ENCODE measurements at regions not wholly inside any gene's neighbourhood (a gene's known extent, or its start where the extent isn't known, plus 50 kb on each side); places are given as distances from the start of the nearest gene placed in this dataset.
"Not testable (repeated sequence)": the region's sequence is repeated elsewhere in the genome, so short reads cannot be mapped to it uniquely, and the experiment has no call there.

DNA sequence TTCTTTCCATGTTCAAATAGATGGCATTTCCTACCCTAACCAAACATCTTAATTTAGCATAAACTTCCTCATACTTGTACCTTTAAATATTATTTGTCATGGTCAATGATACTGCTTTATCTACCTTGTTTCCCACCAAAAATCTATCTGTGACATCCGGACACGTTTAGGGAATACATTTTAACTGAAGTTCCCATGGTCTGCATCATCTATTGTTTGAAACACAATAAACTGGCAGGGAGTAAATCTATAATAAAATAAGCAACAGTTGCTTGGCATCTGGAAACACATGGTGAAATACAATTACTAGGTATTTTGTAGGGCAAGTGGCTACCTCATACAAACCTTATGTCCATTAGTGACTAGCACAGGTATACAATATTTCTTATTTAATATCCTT lies 289.1 kb downstream of the GJA1 start:
- H3K4me3 ChIP-seq (ENCODE audit: low read length): no peak overlapping the region
- TF ChIP-seq CTCF (conservative IDR thresholded peaks at IDR 0.05; ENCODE audit: low read depth, low read length): no peak
- no peak for DNase-seq (ENCODE audit: low read depth)

- no peak for DNase-seq (ENCODE audit: low read depth)
Observed at GRCh38 chr6:121726596-121726995, 291.1 kb downstream of the GJA1 start.

DNA sequence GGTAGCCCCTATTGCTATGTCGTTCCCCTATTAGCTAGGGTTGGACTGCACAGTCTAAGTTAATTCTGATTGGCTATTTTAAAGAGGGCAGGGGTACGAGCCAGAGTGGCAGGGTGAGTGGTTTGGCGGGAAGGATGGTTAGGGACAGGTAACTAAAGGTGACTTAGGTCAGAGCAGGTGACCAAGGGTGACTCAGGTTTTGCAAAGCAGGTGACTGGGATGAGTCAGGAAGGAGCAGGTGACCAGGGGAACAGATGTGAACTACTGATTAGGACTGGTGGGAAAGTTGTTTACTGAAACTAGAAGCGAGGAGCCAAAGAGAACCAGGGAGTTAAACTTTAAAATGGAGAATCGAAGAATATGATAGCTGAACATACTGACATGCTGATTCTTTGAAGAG lies 295.2 kb downstream of the GJA1 start:
- no peak overlapping the region for H3K4me3 ChIP-seq (ENCODE audit: low read length)
- TF ChIP-seq CTCF (conservative IDR thresholded peaks at IDR 0.05; ENCODE audit: low read depth, low read length): no peak
- no peak for DNase-seq (ENCODE audit: low read depth)

More at GRCh38 chr6:121726596-121726995, 291.1 kb downstream of the GJA1 start:
- no peak overlapping the region for H3K4me3 ChIP-seq (ENCODE audit: low read length)
- TF ChIP-seq CTCF (conservative IDR thresholded peaks at IDR 0.05; ENCODE audit: low read depth, low read length): no peak

GRCh38 chr6:121731381-121731780 lies 295.9 kb downstream of the GJA1 start:
- H3K4me3 ChIP-seq (ENCODE audit: low read length): no peak overlapping the region
- TF ChIP-seq CTCF (conservative IDR thresholded peaks at IDR 0.05; ENCODE audit: low read depth, low read length): no peak
- no peak for DNase-seq (ENCODE audit: low read depth)

GRCh38 chr6:121732641-121733040 lies 297.2 kb downstream of the GJA1 start:
- H3K4me3 ChIP-seq (ENCODE audit: low read length): no peak overlapping the region
- no peak for TF ChIP-seq CTCF (conservative IDR thresholded peaks at IDR 0.05; ENCODE audit: low read depth, low read length)
- DNase-seq (ENCODE audit: low read depth): no peak

DNA sequence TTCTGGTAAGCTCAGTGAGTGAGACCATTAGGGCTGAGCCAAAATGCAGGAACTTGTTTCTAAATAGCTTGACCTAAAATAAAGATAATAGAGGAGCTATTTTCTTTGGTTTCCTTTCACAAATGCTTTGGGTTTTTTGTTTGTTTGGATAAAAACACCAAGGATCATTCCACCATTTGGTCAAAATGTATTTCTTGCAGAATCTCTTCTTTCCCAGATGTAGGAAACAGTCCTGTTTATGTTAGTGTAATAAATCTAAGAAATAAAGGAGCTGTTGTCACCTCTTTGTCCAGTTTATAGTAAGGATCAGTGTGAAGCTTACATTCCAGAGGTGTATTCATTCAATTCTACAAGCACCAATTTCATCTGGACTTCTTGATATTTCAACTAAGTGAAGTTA lies 297.8 kb downstream of the GJA1 start:
- no peak for TF ChIP-seq CTCF (conservative IDR thresholded peaks at IDR 0.05; ENCODE audit: low read depth, low read length)
- DNase-seq (ENCODE audit: low read depth): no peak
- no peak overlapping the region for H3K4me3 ChIP-seq (ENCODE audit: low read length)

DNA sequence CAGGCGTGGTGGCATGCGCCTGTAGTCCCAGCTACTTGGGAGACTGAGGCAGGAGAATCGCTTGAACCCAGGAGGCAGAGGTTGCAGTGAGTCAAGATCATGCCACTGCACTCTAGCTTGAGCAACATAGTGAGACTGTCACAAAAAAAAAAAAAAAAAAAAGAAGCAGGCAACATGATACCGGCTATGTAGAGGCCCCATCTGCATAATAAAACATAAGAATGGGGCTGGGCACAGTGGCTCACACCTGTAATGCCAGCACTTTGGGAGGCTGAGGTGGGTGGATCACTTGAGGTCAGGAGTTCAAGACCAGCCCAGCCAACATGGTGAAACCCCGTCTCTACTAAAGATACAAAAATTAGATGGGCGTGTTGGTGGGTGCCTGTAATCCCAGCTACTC lies 304.7 kb downstream of the GJA1 start:
- not testable (repeated sequence) for H3K4me3 ChIP-seq (ENCODE audit: low read length); DNase-seq (ENCODE audit: low read depth)

DNA sequence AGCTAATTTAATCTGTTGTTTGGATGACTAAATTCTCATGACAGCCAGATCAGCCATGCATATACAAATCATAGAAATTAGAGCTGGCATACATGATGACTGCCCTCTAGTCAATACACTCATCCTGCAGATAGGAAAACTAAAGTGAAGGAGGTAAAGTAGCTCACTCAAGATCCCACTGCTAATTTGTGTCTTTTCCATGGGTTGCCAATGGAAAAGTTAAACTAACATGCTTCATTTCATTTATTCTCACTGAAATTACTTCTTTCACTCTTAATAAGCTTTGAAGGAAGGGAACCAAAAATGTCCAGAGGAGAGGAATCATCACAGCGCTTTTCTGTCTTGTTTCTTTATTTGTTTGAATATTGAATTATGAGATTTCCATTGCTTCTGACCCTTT lies 308.2 kb downstream of the GJA1 start:
- no peak for TF ChIP-seq CTCF (conservative IDR thresholded peaks at IDR 0.05; ENCODE audit: low read depth, low read length)
- no peak for DNase-seq (ENCODE audit: low read depth)
- no peak overlapping the region for H3K4me3 ChIP-seq (ENCODE audit: low read length)
